GM12878 (cell line): ENCODE measurements at regions not wholly inside any gene's neighbourhood (a gene's known extent, or its start where the extent isn't known, plus 50 kb on each side); places are given as distances from the start of the nearest gene placed in this dataset.

Experiments used
- ATAC-seq: fragments of 200-7000 bp; cut with Tn5 transposase; 3 replicates; pipeline ENCODE4 v1.9.1; 2020; ENCODE audit warnings: mild to moderate bottlenecking, moderate library complexity
- BruUV-seq: library from RNA; stranded (reverse); fragments of 400-500 nt; replicated peaks from 2 replicates; lab custom pipeline; 2021; lab: Mats Ljungman, UMichigan
- CTCF ChIA-PET: fragments of 300-600 bp; sonication (Branson Sonifier 250); formaldehyde crosslinking; extraction: SDS; loops from one replicate; lab custom pipeline; 2021; ENCODE audit warnings: inconsistent platforms; lab: Yijun Ruan, JAX
- POLR2A ChIA-PET: fragments of 350-600 bp; formaldehyde crosslinking; extraction: SDS; loops from one replicate; lab custom pipeline; 2021; ENCODE audit warnings: inconsistent platforms; lab: Charles Lee
- RAD21 ChIA-PET: fragments of 300-600 bp; sonication (Branson Sonifier 250); formaldehyde crosslinking; loops from one replicate; lab custom pipeline; 2023; ENCODE audit warnings: antibody characterized with exemption; ENCODE audit not compliant: unreplicated experiment; lab: Charles Lee
- SMC1A ChIA-PET: fragments of 300-600 bp; sonication (Branson Sonifier 250); formaldehyde crosslinking; loops from one replicate; lab custom pipeline; 2023; ENCODE audit not compliant: unreplicated experiment, uncharacterized antibody; lab: Charles Lee
- DNase-seq: peaks from one replicate; pipeline ENCODE4 v3.0.0-alpha.2; 2011; ENCODE audit warnings: low read depth, low spot score
- FAIRE-seq: peaks from 3 replicates; lab custom pipeline; 2011; peaks lifted over from hg19 to GRCh38; lab: Jason Lieb, UNC
- H2AFZ ChIP-seq: 2 replicates; pipeline ENCODE4 v1.6.0; 2011; ENCODE audit warnings: low read depth, low read length, control low read depth; ENCODE audit not compliant: control insufficient read depth
- H3K27ac ChIP-seq: 2 replicates; pipeline ENCODE4 v1.5.1; 2011; ENCODE audit warnings: control low read depth; ENCODE audit not compliant: control insufficient read depth, insufficient read depth
- H3K27me3 ChIP-seq, 2 experiments: replicated peaks in 1 of 2; 2 replicates each; pipeline versions ENCODE4 v1.6.0 to v1.6.1; 2011; ENCODE audit warnings: low read length in 1 of 2; ENCODE audit not compliant: control insufficient read depth in 2 of 2, insufficient read depth in 2 of 2
- H3K36me3 ChIP-seq, 2 experiments: 2 replicates each; pipeline ENCODE4 v1.5.1; 2011; ENCODE audit warnings: low read length in 1 of 2; ENCODE audit not compliant: control insufficient read depth in 2 of 2, insufficient read depth in 2 of 2
- H3K4me1 ChIP-seq: 2 replicates; pipeline ENCODE4 v1.6.1; 2011; ENCODE audit warnings: mild to moderate bottlenecking, low read length, moderate library complexity, mixed read lengths; ENCODE audit not compliant: control insufficient read depth, insufficient read depth
- H3K4me2 ChIP-seq: 2 replicates; pipeline ENCODE4 v1.6.0; 2011; ENCODE audit warnings: control low read depth; ENCODE audit not compliant: control insufficient read depth, insufficient read depth
- H3K4me3 ChIP-seq: fragments of 200-600 bp; sonication (generic); 2 replicates; pipeline ENCODE4 v1.5.1; 2016
- H3K79me2 ChIP-seq: 2 replicates; pipeline ENCODE4 v1.6.0; 2011; ENCODE audit warnings: low read length; ENCODE audit not compliant: control insufficient read depth, insufficient read depth
- H3K9ac ChIP-seq: 2 replicates; pipeline ENCODE4 v1.8.0; 2011; ENCODE audit warnings: low read length, control low read depth, mixed read lengths; ENCODE audit not compliant: control insufficient read depth, insufficient read depth
- H3K9me3 ChIP-seq: replicated peaks from 3 replicates; pipeline ENCODE4 v1.5.1; 2011; ENCODE audit warnings: mild to moderate bottlenecking, low read length; ENCODE audit not compliant: control insufficient read depth, insufficient read depth
- H4K20me1 ChIP-seq: 2 replicates; pipeline ENCODE4 v1.6.0; 2011; ENCODE audit not compliant: control insufficient read depth, insufficient read depth
- ATF7 ChIP-seq: fragments of 450-650 bp; IDR thresholded peaks from 2 replicates; pipeline ENCODE4 v1.6.1; 2016; ENCODE audit warnings: low read depth, mild to moderate bottlenecking
- EGR1 ChIP-seq, 2 experiments: IDR thresholded peaks; 1 replicate in 1 of 2; 2 replicates in 1 of 2; pipeline ENCODE4 v1.6.1; 2011 to 2012; ENCODE audit warnings: low read depth in 2 of 2, low read length in 2 of 2, borderline replicate concordance in 1 of 2, mild to moderate bottlenecking in 1 of 2, moderate library complexity in 1 of 2
- LARP7 ChIP-seq: fragments of 450-650 bp; IDR thresholded peaks from 2 replicates; pipeline ENCODE4 v1.6.1; 2017; ENCODE audit warnings: mild to moderate bottlenecking
- MYC ChIP-seq: IDR thresholded peaks from 2 replicates; pipeline ENCODE4 v1.6.1; 2011; ENCODE audit warnings: mild to moderate bottlenecking, low read length, moderate library complexity, inconsistent platforms; ENCODE audit not compliant: insufficient read depth, insufficient replicate concordance, insufficient read length, severe bottlenecking
- NBN ChIP-seq: fragments of 450-650 bp; IDR thresholded peaks from 2 replicates; pipeline ENCODE4 v1.6.1; 2016
- WGBS: methylation state at CpG from one replicate; pipeline ENCODE4 v1.1.6; 2016; ENCODE audit warnings: low lambda C conversion rate; ENCODE audit not compliant: insufficient replicate concordance, insufficient coverage; ENCODE audit errors: missing lambda C conversion rate; 5-methylcytosine and 5-hydroxymethylcytosine counted together
- in situ Hi-C: fragments of 300-500 bp; cut with MboI; formaldehyde crosslinking; loops from 9 replicates; pipeline ENCODE4 v1.14.3; 2018; ENCODE audit warnings: mixed read lengths
- intact Hi-C: fragments of 100-400 bp; cut with micrococcal nuclease; formaldehyde crosslinking; loops from one replicate; pipeline ENCODE4 v1.14.2; 2022; ENCODE audit not compliant: unreplicated experiment
- TF ChIP-seq, protein P1 (sequence below): fragments of 450-650 bp; IDR thresholded peaks from 2 replicates; pipeline ENCODE4 v1.6.1; 2016; ENCODE audit warnings: mild to moderate bottlenecking, moderate library complexity, borderline replicate concordance

DNA sequence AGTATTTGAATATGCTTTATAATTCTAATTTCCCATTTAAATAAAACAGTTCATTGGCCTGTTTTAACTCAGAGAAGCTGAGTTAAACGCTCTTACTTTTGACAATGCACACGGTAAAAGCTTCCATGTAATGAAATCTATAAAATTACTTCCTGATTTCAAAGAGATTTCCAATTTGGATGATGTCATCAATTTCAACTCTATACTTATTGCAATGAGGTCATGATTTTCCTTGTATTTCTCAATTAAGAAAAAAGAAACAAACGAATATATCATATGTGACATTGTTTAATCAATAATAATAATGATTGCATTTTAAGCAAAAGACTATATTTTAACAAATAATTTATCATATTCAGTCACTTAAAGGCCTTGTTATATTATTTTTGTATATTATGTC lies 926.1 kb upstream of the MANEA start:
- H3K27ac ChIP-seq, result no peak overlapping the region
- 30% methylated on average over 3 of the region's 3 CpGs for WGBS
- ChIA-PET SMC1A (no interaction called here), POLR2A (no interaction called here), CTCF (interaction anchor here (0.7 to 1.3 kb wide), 2 partner anchors 62 to 449 kb away, joined by 3 read pairs; no protein-coding TSS in a partner anchor), RAD21 (no interaction called here)
- peak; percentile 51; the same call in 1 of the 2 replicates for TF ChIP-seq ATF7
- TF ChIP-seq NBN, result no peak
- TF ChIP-seq LARP7, result no peak
- TF ChIP-seq, protein P1, sequence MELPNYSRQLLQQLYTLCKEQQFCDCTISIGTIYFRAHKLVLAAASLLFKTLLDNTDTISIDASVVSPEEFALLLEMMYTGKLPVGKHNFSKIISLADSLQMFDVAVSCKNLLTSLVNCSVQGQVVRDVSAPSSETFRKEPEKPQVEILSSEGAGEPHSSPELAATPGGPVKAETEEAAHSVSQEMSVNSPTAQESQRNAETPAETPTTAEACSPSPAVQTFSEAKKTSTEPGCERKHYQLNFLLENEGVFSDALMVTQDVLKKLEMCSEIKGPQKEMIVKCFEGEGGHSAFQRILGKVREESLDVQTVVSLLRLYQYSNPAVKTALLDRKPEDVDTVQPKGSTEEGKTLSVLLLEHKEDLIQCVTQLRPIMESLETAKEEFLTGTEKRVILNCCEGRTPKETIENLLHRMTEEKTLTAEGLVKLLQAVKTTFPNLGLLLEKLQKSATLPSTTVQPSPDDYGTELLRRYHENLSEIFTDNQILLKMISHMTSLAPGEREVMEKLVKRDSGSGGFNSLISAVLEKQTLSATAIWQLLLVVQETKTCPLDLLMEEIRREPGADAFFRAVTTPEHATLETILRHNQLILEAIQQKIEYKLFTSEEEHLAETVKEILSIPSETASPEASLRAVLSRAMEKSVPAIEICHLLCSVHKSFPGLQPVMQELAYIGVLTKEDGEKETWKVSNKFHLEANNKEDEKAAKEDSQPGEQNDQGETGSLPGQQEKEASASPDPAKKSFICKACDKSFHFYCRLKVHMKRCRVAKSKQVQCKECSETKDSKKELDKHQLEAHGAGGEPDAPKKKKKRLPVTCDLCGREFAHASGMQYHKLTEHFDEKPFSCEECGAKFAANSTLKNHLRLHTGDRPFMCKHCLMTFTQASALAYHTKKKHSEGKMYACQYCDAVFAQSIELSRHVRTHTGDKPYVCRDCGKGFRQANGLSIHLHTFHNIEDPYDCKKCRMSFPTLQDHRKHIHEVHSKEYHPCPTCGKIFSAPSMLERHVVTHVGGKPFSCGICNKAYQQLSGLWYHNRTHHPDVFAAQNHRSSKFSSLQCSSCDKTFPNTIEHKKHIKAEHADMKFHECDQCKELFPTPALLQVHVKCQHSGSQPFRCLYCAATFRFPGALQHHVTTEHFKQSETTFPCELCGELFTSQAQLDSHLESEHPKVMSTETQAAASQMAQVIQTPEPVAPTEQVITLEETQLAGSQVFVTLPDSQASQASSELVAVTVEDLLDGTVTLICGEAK, result no peak
- no peak for TF ChIP-seq MYC
- no peak for TF ChIP-seq EGR1 (IDR thresholded peaks at IDR 0.05; ENCODE audit: borderline replicate concordance in 1 of 2, low read depth in 2 of 2, low read length in 2 of 2)
- no peak overlapping the region for H2AFZ ChIP-seq
- no peaks in the 10 kb centered on the region for H3K27me3 ChIP-seq
- H3K4me2 ChIP-seq, result no peak overlapping the region
- ATAC-seq (no peak), DNase-seq (no peak), FAIRE-seq (no peak)
- H3K4me3 ChIP-seq, result no peak overlapping the region
- no peaks in the 10 kb centered on the region for H3K9me3 ChIP-seq
- no peak overlapping the region for H3K9ac ChIP-seq
- H4K20me1 ChIP-seq, result no peaks in the 10 kb centered on the region
- in situ Hi-C loops, result no loop called here
- H3K4me1 ChIP-seq, result no peaks in the 10 kb centered on the region
- no peaks in the 10 kb centered on the region for H3K36me3 ChIP-seq
- H3K79me2 ChIP-seq, result no peaks in the 10 kb centered on the region
- BruUV-seq, result no TSS peak
- intact Hi-C loops, result loop anchor here (10.0 kb wide), 1 partner anchor 1104 kb away; no protein-coding TSS in a partner anchor
